KMS-11 (cell line): ENCODE measurements at regions not wholly inside any gene's neighbourhood (a gene's known extent, or its start where the extent isn't known, plus 50 kb on each side); places are given as distances from the start of the nearest gene placed in this dataset.

ENCODE experiments used
- H2AFZ ChIP-seq: fragments of 200-600 bp; sonication (generic); 2 replicates; pipeline ENCODE4 v1.6.1; 2016; ENCODE audit warnings: antibody characterized with exemption, mixed run types, low read depth
- H3K27ac ChIP-seq: fragments of 200-600 bp; sonication (generic); 2 replicates; pipeline ENCODE4 v1.6.1; 2016; ENCODE audit warnings: mild to moderate bottlenecking, mixed run types
- H3K27me3 ChIP-seq: fragments of 200-600 bp; sonication (generic); 2 replicates; pipeline ENCODE4 v1.6.1; 2017; ENCODE audit warnings: mild to moderate bottlenecking, low read depth, mixed run types, moderate library complexity; ENCODE audit not compliant: insufficient read depth
- H3K36me3 ChIP-seq: fragments of 200-600 bp; sonication (generic); 2 replicates; pipeline ENCODE4 v1.6.1; 2017; ENCODE audit warnings: mild to moderate bottlenecking, mixed run types; ENCODE audit not compliant: insufficient read depth
- H3K4me1 ChIP-seq: fragments of 200-600 bp; sonication (generic); 2 replicates; pipeline ENCODE4 v1.6.1; 2016; ENCODE audit warnings: mild to moderate bottlenecking, low read depth, mixed run types; ENCODE audit not compliant: poor library complexity, severe bottlenecking
- H3K4me2 ChIP-seq: fragments of 200-600 bp; sonication (generic); 2 replicates; pipeline ENCODE4 v1.7.0; 2016; ENCODE audit warnings: mild to moderate bottlenecking, mixed run types
- H3K4me3 ChIP-seq: fragments of 200-600 bp; sonication (generic); IDR thresholded peaks from 2 replicates; pipeline ENCODE4 v1.6.1; 2017; ENCODE audit warnings: low read depth, low read length, mixed read lengths; ENCODE audit not compliant: insufficient read depth
- H3K79me2 ChIP-seq: fragments of 200-600 bp; sonication (generic); 2 replicates; pipeline ENCODE4 v1.6.1; 2016; ENCODE audit warnings: low read depth, mixed run types; ENCODE audit not compliant: insufficient read depth
- H3K9ac ChIP-seq: fragments of 200-600 bp; sonication (generic); 2 replicates; pipeline ENCODE4 v1.6.1; 2016; ENCODE audit warnings: mild to moderate bottlenecking, mixed run types
- H4K20me1 ChIP-seq: fragments of 200-600 bp; sonication (generic); 2 replicates; pipeline ENCODE4 v1.6.1; 2016; ENCODE audit warnings: mild to moderate bottlenecking, mixed run types; ENCODE audit not compliant: insufficient read depth
- CTCF ChIP-seq: fragments of 200-600 bp; sonication (generic); conservative IDR thresholded peaks from 2 replicates; pipeline ENCODE4 v1.6.1; 2017; ENCODE audit warnings: low read depth, mild to moderate bottlenecking, antibody characterized with exemption, low read length, moderate library complexity, mixed read lengths

- no peak overlapping the region for H3K9ac ChIP-seq
- no peak overlapping the region for H2AFZ ChIP-seq
- no peak overlapping the region for H3K4me3 ChIP-seq
- H3K4me2 ChIP-seq: no peak overlapping the region
- H3K27me3 ChIP-seq: no peaks in the 10 kb centered on the region
- H3K27ac ChIP-seq: no peak overlapping the region
- H4K20me1 ChIP-seq: no peaks in the 10 kb centered on the region
- no peak for TF ChIP-seq CTCF
- H3K36me3 ChIP-seq: no peaks in the 10 kb centered on the region
- H3K4me1 ChIP-seq: no peaks in the 10 kb centered on the region
- H3K79me2 ChIP-seq: no peaks in the 10 kb centered on the region
These were observed 100.5 kb upstream of the THSD7B start for GRCh38 chr2:136664713-136665405.

DNA sequence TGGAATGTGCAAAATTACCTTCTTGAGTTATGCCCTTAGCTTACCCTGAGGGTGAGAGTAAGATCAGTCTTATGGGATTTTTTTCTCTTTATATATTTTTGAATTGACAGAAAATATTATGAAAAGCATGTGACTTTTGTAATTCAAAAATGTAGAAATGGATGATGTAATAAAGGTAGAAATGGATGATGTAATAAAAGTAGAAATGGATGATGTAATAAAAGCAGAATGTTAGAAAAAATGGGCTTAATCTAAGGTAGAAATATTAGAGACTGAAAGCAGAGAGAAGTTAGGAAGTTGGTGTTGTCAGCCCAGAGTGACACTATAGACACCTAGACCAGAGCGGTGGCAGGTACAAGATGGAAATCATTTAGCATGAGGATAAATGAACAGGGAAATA, 107.1 kb upstream of the THSD7B start:
- no peaks in the 10 kb centered on the region for H4K20me1 ChIP-seq
- H3K36me3 ChIP-seq: no peaks in the 10 kb centered on the region
- H2AFZ ChIP-seq: no peak overlapping the region
- no peaks in the 10 kb centered on the region for H3K4me1 ChIP-seq
- H3K4me2 ChIP-seq: no peak overlapping the region
- H3K27ac ChIP-seq: no peak overlapping the region
- TF ChIP-seq CTCF: no peak
- no peak overlapping the region for H3K4me3 ChIP-seq
- no peak overlapping the region for H3K9ac ChIP-seq
- H3K79me2 ChIP-seq: no peaks in the 10 kb centered on the region
- H3K27me3 ChIP-seq: no peaks in the 10 kb centered on the region

- Histone ChIP-seq H2AFZ (no peak overlapping the region), H3K27ac (no peak overlapping the region), H3K4me3 (no peak overlapping the region), H4K20me1 (no peaks in the 10 kb centered on the region), H3K9ac (no peak overlapping the region), H3K4me2 (no peak overlapping the region), H3K27me3 (no peaks in the 10 kb centered on the region), H3K79me2 (no peaks in the 10 kb centered on the region), H3K36me3 (no peaks in the 10 kb centered on the region), H3K4me1 (no peaks in the 10 kb centered on the region)
- no peak for TF ChIP-seq CTCF
These were observed 111.5 kb upstream of the THSD7B start for GRCh38 chr2:136653861-136654260.

DNA sequence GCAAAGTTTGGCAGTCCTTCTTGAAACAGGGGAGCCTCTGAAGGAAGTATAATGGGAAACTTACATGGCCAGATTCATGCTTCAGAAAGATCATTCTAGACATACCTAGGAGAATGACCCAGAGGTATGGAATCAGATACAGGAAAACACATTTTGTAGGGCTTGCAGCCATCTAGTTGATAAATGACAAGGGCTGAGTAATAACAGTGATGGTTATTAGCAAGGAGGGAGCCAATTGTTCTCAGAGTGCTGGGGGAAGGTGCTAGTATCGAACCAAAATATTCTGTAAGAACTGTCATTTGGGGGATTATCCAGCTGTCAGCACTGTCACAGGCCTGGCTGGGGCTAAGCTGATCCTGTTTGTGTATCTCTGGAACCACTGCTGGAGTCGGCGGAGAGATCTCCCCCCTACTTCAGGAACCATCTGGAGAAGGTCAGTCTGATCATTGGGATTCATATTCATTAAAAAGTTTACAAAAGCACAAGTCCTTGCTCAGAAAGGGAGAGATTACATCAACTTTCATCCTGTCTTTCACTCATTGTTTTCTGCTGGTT, 113.8 kb upstream of the THSD7B start:
- Histone ChIP-seq H4K20me1 (no peaks in the 10 kb centered on the region), H3K27me3 (no peaks in the 10 kb centered on the region), H3K79me2 (no peaks in the 10 kb centered on the region), H3K4me1 (no peaks in the 10 kb centered on the region), H3K27ac (no peak overlapping the region), H2AFZ (no peak overlapping the region), H3K9ac (no peak overlapping the region), H3K36me3 (no peaks in the 10 kb centered on the region), H3K4me2 (no peak overlapping the region), H3K4me3 (no peak overlapping the region)
- no peak for TF ChIP-seq CTCF
